Stimulated activated CD8-positive, alpha-beta memory T cell treated with anti-CD3 and anti-CD28 coated beads, Interleukin-12 subunit alpha, Interleukin-12 subunit beta, amount 100 ng/mL, for 4 hours (primary cell): ENCODE measurements at regions not wholly inside any gene's neighbourhood (a gene's known extent, or its start where the extent isn't known, plus 50 kb on each side); places are given as distances from the start of the nearest gene placed in this dataset.

Experiments
- DNase-seq: peaks from one replicate; pipeline ENCODE4 v3.0.0-alpha.2; 2020; ENCODE audit warnings: low read depth

GRCh38 chr4:123573866-123574508 lies 177.4 kb downstream of the SPRY1 start:
- no peak for DNase-seq

- DNase-seq, result no peak
Measured at GRCh38 chr4:123575291-123575690, 178.7 kb downstream of the SPRY1 start.

- no peak for DNase-seq
Measured at GRCh38 chr4:123577225-123577906, 180.8 kb downstream of the SPRY1 start.

GRCh38 chr4:123578276-123579029 lies 181.9 kb downstream of the SPRY1 start:
- DNase-seq, result no peak

- DNase-seq, result no peak
Measured at GRCh38 chr4:123579961-123580360, 183.4 kb downstream of the SPRY1 start.

- no peak for DNase-seq
Measured at GRCh38 chr4:123580981-123581664, 184.5 kb downstream of the SPRY1 start.

GRCh38 chr4:123581802-123582201 lies 185.2 kb downstream of the SPRY1 start:
- DNase-seq, result no peak

GRCh38 chr4:123583043-123583442 lies 186.4 kb downstream of the SPRY1 start:
- DNase-seq, result no peak

- no peak for DNase-seq
Measured at GRCh38 chr4:123585111-123585510, 188.5 kb downstream of the SPRY1 start.

GRCh38 chr4:123587983-123588494 lies 191.4 kb downstream of the SPRY1 start:
- no peak for DNase-seq

GRCh38 chr4:123588631-123589241 lies 192.1 kb downstream of the SPRY1 start:
- no peak for DNase-seq

GRCh38 chr4:123589301-123589700 lies 192.7 kb downstream of the SPRY1 start:
- DNase-seq, result no peak

- no peak for DNase-seq
Measured at GRCh38 chr4:123591875-123592274, 195.3 kb downstream of the SPRY1 start.

- DNase-seq, result no peak
Measured at GRCh38 chr4:123593655-123594054, 197.1 kb downstream of the SPRY1 start.

GRCh38 chr4:123596805-123597204 lies 200.2 kb downstream of the SPRY1 start:
- no peak for DNase-seq

GRCh38 chr4:123597586-123597985 lies 201.0 kb downstream of the SPRY1 start:
- no peak for DNase-seq

GRCh38 chr4:123598331-123598730 lies 201.7 kb downstream of the SPRY1 start:
- DNase-seq, result no peak

GRCh38 chr4:123599061-123599919 lies 202.7 kb downstream of the SPRY1 start:
- DNase-seq, result no peak

- peak; percentile 14 for DNase-seq
Measured at GRCh38 chr4:123599920-123600810, 203.6 kb downstream of the SPRY1 start.
